ENCODE measurements at regions not wholly inside any gene's neighbourhood (a gene's known extent, or its start where the extent isn't known, plus 50 kb on each side); places are given as distances from the start of the nearest gene placed in this dataset.
"Not testable (repeated sequence)": the region's sequence is repeated elsewhere in the genome, so short reads cannot be mapped to it uniquely, and the experiment has no call there.

GRCh38 chr5:34096033-34096432 lies 53.0 kb upstream of the C1QTNF3 start:
- not testable (repeated sequence) for TF ChIP-seq CTCF (IDR thresholded peaks at IDR 0.05; ENCODE audit: low read depth, low read length); EZH2phosphoT487 (IDR thresholded peaks at IDR 0.05; ENCODE audit: low read depth)

Data from OCI-LY3 (cell line).